HCT116 (cell line): ENCODE measurements at regions not wholly inside any gene's neighbourhood (a gene's known extent, or its start where the extent isn't known, plus 50 kb on each side); places are given as distances from the start of the nearest gene placed in this dataset.

Experiments used
- ATAC-seq: fragments of 200-7000 bp; cut with Tn5 transposase; 2 replicates; pipeline ENCODE4 v1.9.1; 2020; ENCODE audit warnings: mild to moderate bottlenecking, moderate library complexity
- BruUV-seq: library from RNA; stranded (reverse); fragments of 400-500 nt; replicated peaks from 2 replicates; lab custom pipeline; 2021; lab: Mats Ljungman, UMichigan
- CTCF ChIA-PET: fragments of 300-600 bp; sonication (Branson Sonifier 250); formaldehyde crosslinking; loops from one replicate; lab custom pipeline; 2021; ENCODE audit warnings: antibody characterized with exemption; lab: Charles Lee
- POLR2A ChIA-PET: fragments of 300-600, 350-600 bp; sonication (Branson Sonifier 250); formaldehyde crosslinking; loops from one replicate; lab custom pipeline; 2021; ENCODE audit warnings: antibody characterized with exemption; lab: Charles Lee
- RAD21 ChIA-PET, 2 experiments: fragments of 300-600 bp; sonication (Branson Sonifier 250); formaldehyde crosslinking; loops; one replicate each; lab custom pipeline; 2023; ENCODE audit warnings: low total read pairs in 2 of 2; ENCODE audit not compliant: uncharacterized antibody in 2 of 2, unreplicated experiment in 2 of 2, low non-redundant PET in 1 of 2; lab: Charles Lee
- DNase-seq: peaks from one replicate; pipeline ENCODE4 v3.0.0-alpha.2; 2010; ENCODE audit warnings: low read depth, low spot score
- H2AFZ ChIP-seq: fragments of 200-600 bp; shearing (Covaris generic), sonication (generic); 2 replicates; pipeline ENCODE4 v1.6.1; 2017; ENCODE audit warnings: low read depth, mixed run types, mixed read lengths, antibody characterized with exemption, low read length; ENCODE audit not compliant: poor library complexity, severe bottlenecking
- H3K27ac ChIP-seq: 2 replicates; pipeline ENCODE4 v1.5.1; 2012; ENCODE audit warnings: low read depth, low read length
- H3K27me3 ChIP-seq: fragments of 200-600 bp; sonication (generic); 2 replicates; pipeline ENCODE4 v1.6.1; 2016; ENCODE audit warnings: mixed run types, low read length, mixed read lengths; ENCODE audit not compliant: insufficient read depth
- H3K36me3 ChIP-seq, 2 experiments: fragments of 200-500 bp in 1 of 2; fragments of 200-600 bp in 1 of 2; sonication (Bioruptor generic) in 1 of 2; sonication (generic) in 1 of 2; 2 replicates each; pipeline versions ENCODE4 v1.5.1 to v1.6.1; 2014 to 2016; ENCODE audit warnings: low read length in 2 of 2, inconsistent platforms in 1 of 2, mixed read lengths in 1 of 2, mixed run types in 1 of 2; ENCODE audit not compliant: insufficient read depth in 2 of 2, control insufficient read depth in 1 of 2
- H3K4me1 ChIP-seq, 2 experiments: fragments of 200-600 bp in 1 of 2; sonication (generic) in 1 of 2; 2 replicates each; pipeline versions ENCODE4 v1.5.1 to v1.6.1; 2012 to 2017; ENCODE audit warnings: low read length in 2 of 2, inconsistent platforms in 1 of 2, mild to moderate bottlenecking in 1 of 2, mixed read lengths in 1 of 2, mixed run types in 1 of 2, moderate library complexity in 1 of 2; ENCODE audit not compliant: insufficient read depth in 2 of 2, control insufficient read depth in 1 of 2
- H3K4me2 ChIP-seq: fragments of 200-600 bp; sonication (generic); 2 replicates; pipeline ENCODE4 v1.6.1; 2017; ENCODE audit warnings: mixed run types, low read length, mixed read lengths
- H3K4me3 ChIP-seq, 2 experiments: fragments of 200-600 bp in 1 of 2; sonication (generic) in 1 of 2; replicated peaks in 1 of 2; 2 replicates each; pipeline ENCODE4 v1.5.1; 2011 to 2016; ENCODE audit warnings: low read length in 2 of 2, control low read depth in 1 of 2, low read depth in 1 of 2, mild to moderate bottlenecking in 1 of 2, mixed read lengths in 1 of 2, mixed run types in 1 of 2
- H3K79me2 ChIP-seq: fragments of 200-600 bp; sonication (generic); 2 replicates; pipeline ENCODE4 v1.6.1; 2017; ENCODE audit warnings: mild to moderate bottlenecking, mixed run types, low read length, moderate library complexity, mixed read lengths; ENCODE audit not compliant: insufficient read depth
- H3K9ac ChIP-seq: fragments of 200-600 bp; sonication (generic); 2 replicates; pipeline ENCODE4 v1.6.1; 2016; ENCODE audit warnings: low read length, mixed read lengths
- H3K9me2 ChIP-seq: fragments of 200-600 bp; sonication (generic), shearing (Covaris generic); 2 replicates; pipeline ENCODE4 v1.6.1; 2017; ENCODE audit warnings: mixed run types, mild to moderate bottlenecking, moderate library complexity; ENCODE audit not compliant: insufficient read depth
- H3K9me3 ChIP-seq, 2 experiments: fragments of 200-500 bp in 1 of 2; fragments of 200-600 bp in 1 of 2; sonication (Bioruptor generic) in 1 of 2; sonication (generic) in 1 of 2; 2 replicates each; pipeline ENCODE4 v1.6.1; 2014 to 2017; ENCODE audit warnings: low read length in 2 of 2, mixed read lengths in 2 of 2, inconsistent platforms in 1 of 2, low read depth in 1 of 2, mild to moderate bottlenecking in 1 of 2, mixed run types in 1 of 2, moderate library complexity in 1 of 2; ENCODE audit not compliant: control insufficient read depth in 1 of 2, insufficient read depth in 1 of 2
- H4K20me1 ChIP-seq: fragments of 200-600 bp; sonication (generic), shearing (Covaris generic); 2 replicates; pipeline ENCODE4 v1.6.1; 2017; ENCODE audit warnings: mixed run types, mild to moderate bottlenecking, moderate library complexity; ENCODE audit not compliant: insufficient read depth
- ELF1 ChIP-seq: IDR thresholded peaks from 2 replicates; pipeline ENCODE4 v1.6.1; 2012; ENCODE audit warnings: low read depth, borderline replicate concordance
- JUND ChIP-seq: IDR thresholded peaks from 2 replicates; pipeline ENCODE4 v1.6.1; 2012
- SP1 ChIP-seq: IDR thresholded peaks from 2 replicates; pipeline ENCODE4 v1.6.1; 2012; ENCODE audit warnings: low read depth
- YY1 ChIP-seq: IDR thresholded peaks from 2 replicates; pipeline ENCODE4 v1.6.1; 2011; ENCODE audit warnings: low read length, low read depth, moderate library complexity, mild to moderate bottlenecking; ENCODE audit not compliant: insufficient replicate concordance; ENCODE audit errors: extremely low read depth
- intact Hi-C: fragments of 100-400 bp; cut with micrococcal nuclease; formaldehyde crosslinking; loops from 2 replicates; pipeline ENCODE4 v1.10.0; 2022
- TF ChIP-seq, protein P1 (sequence below): IDR thresholded peaks from 2 replicates; pipeline ENCODE4 v1.6.1; 2012; ENCODE audit warnings: low read depth

DNA sequence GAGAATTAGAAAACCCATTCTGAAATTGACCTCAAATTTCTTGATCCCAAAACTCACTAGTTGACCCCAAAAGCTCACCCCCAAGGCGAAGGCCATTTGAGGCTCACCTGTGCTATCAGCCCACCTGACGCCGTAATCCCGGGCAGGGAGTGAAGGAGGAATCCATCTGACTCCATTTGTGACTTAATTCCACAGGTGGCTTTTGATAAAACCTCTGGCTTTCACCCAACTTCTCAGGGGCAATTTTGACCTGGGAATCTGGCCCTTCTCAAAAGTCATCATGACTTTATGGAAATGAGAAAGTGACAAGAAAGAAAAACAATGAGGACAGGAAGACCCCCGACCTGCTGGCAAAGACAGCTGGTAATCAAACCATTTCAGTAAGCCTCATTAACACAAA is 86.9 kb upstream of the SALL3 start:
- no peak overlapping the region for H3K27ac ChIP-seq
- no peak overlapping the region for H3K9ac ChIP-seq
- H3K27me3 ChIP-seq = 0 out of 2 replicates have a peak, but pooled peaks cover 3% of the 10 kb centered on the region
- H3K4me2 ChIP-seq = no peak overlapping the region
- H3K4me1 ChIP-seq = no peaks in the 10 kb centered on the region
- BruUV-seq = no TSS peak
- no peak for DNase-seq
- no peak for ATAC-seq
- CTCF ChIA-PET = no interaction called here
- TF ChIP-seq, protein P1, sequence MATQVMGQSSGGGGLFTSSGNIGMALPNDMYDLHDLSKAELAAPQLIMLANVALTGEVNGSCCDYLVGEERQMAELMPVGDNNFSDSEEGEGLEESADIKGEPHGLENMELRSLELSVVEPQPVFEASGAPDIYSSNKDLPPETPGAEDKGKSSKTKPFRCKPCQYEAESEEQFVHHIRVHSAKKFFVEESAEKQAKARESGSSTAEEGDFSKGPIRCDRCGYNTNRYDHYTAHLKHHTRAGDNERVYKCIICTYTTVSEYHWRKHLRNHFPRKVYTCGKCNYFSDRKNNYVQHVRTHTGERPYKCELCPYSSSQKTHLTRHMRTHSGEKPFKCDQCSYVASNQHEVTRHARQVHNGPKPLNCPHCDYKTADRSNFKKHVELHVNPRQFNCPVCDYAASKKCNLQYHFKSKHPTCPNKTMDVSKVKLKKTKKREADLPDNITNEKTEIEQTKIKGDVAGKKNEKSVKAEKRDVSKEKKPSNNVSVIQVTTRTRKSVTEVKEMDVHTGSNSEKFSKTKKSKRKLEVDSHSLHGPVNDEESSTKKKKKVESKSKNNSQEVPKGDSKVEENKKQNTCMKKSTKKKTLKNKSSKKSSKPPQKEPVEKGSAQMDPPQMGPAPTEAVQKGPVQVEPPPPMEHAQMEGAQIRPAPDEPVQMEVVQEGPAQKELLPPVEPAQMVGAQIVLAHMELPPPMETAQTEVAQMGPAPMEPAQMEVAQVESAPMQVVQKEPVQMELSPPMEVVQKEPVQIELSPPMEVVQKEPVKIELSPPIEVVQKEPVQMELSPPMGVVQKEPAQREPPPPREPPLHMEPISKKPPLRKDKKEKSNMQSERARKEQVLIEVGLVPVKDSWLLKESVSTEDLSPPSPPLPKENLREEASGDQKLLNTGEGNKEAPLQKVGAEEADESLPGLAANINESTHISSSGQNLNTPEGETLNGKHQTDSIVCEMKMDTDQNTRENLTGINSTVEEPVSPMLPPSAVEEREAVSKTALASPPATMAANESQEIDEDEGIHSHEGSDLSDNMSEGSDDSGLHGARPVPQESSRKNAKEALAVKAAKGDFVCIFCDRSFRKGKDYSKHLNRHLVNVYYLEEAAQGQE = no peak
- TF ChIP-seq SP1 (no peak), JUND (no peak), YY1 (no peak), ELF1 (no peak)
- TF ChIP-seq, all 23 proteins: peak for 0
- Histone ChIP-seq H3K9me2 (no peaks in the 10 kb centered on the region), H3K36me3 (no peaks in the 10 kb centered on the region), H3K4me3 (no peak overlapping the region), H3K9me3 (no peaks in the 10 kb centered on the region), H4K20me1 (no peaks in the 10 kb centered on the region), H2AFZ (no peak overlapping the region), H3K79me2 (no peaks in the 10 kb centered on the region)
- POLR2A ChIA-PET = no interaction called here
- intact Hi-C loops = no loop called here
- RAD21 ChIA-PET = no interaction called here
